GM12878 (cell line): ENCODE measurements at regions not wholly inside any gene's neighbourhood (a gene's known extent, or its start where the extent isn't known, plus 50 kb on each side); places are given as distances from the start of the nearest gene placed in this dataset.

ENCODE experiments used
- ATAC-seq: fragments of 200-7000 bp; cut with Tn5 transposase; 3 replicates; pipeline ENCODE4 v1.9.1; 2020; ENCODE audit warnings: mild to moderate bottlenecking, moderate library complexity
- BruUV-seq: library from RNA; stranded (reverse); fragments of 400-500 nt; replicated peaks from 2 replicates; lab custom pipeline; 2021; lab: Mats Ljungman, UMichigan
- CTCF ChIA-PET: fragments of 300-600 bp; sonication (Branson Sonifier 250); formaldehyde crosslinking; extraction: SDS; loops from one replicate; lab custom pipeline; 2021; ENCODE audit warnings: inconsistent platforms; lab: Yijun Ruan, JAX
- POLR2A ChIA-PET: fragments of 350-600 bp; formaldehyde crosslinking; extraction: SDS; loops from one replicate; lab custom pipeline; 2021; ENCODE audit warnings: inconsistent platforms; lab: Charles Lee
- RAD21 ChIA-PET: fragments of 300-600 bp; sonication (Branson Sonifier 250); formaldehyde crosslinking; loops from one replicate; lab custom pipeline; 2023; ENCODE audit warnings: antibody characterized with exemption; ENCODE audit not compliant: unreplicated experiment; lab: Charles Lee
- SMC1A ChIA-PET: fragments of 300-600 bp; sonication (Branson Sonifier 250); formaldehyde crosslinking; loops from one replicate; lab custom pipeline; 2023; ENCODE audit not compliant: unreplicated experiment, uncharacterized antibody; lab: Charles Lee
- DNase-seq: peaks from one replicate; pipeline ENCODE4 v3.0.0-alpha.2; 2011; ENCODE audit warnings: low read depth, low spot score
- FAIRE-seq: peaks from 3 replicates; lab custom pipeline; 2011; peaks lifted over from hg19 to GRCh38; lab: Jason Lieb, UNC
- H2AFZ ChIP-seq: 2 replicates; pipeline ENCODE4 v1.6.0; 2011; ENCODE audit warnings: low read depth, low read length, control low read depth; ENCODE audit not compliant: control insufficient read depth
- H3K27ac ChIP-seq: 2 replicates; pipeline ENCODE4 v1.5.1; 2011; ENCODE audit warnings: control low read depth; ENCODE audit not compliant: control insufficient read depth, insufficient read depth
- H3K27me3 ChIP-seq, 2 experiments: replicated peaks in 1 of 2; 2 replicates each; pipeline versions ENCODE4 v1.6.0 to v1.6.1; 2011; ENCODE audit warnings: low read length in 1 of 2; ENCODE audit not compliant: control insufficient read depth in 2 of 2, insufficient read depth in 2 of 2
- H3K36me3 ChIP-seq, 2 experiments: 2 replicates each; pipeline ENCODE4 v1.5.1; 2011; ENCODE audit warnings: low read length in 1 of 2; ENCODE audit not compliant: control insufficient read depth in 2 of 2, insufficient read depth in 2 of 2
- H3K4me1 ChIP-seq: 2 replicates; pipeline ENCODE4 v1.6.1; 2011; ENCODE audit warnings: mild to moderate bottlenecking, low read length, moderate library complexity, mixed read lengths; ENCODE audit not compliant: control insufficient read depth, insufficient read depth
- H3K4me2 ChIP-seq: 2 replicates; pipeline ENCODE4 v1.6.0; 2011; ENCODE audit warnings: control low read depth; ENCODE audit not compliant: control insufficient read depth, insufficient read depth
- H3K4me3 ChIP-seq: fragments of 200-600 bp; sonication (generic); 2 replicates; pipeline ENCODE4 v1.5.1; 2016
- H3K79me2 ChIP-seq: 2 replicates; pipeline ENCODE4 v1.6.0; 2011; ENCODE audit warnings: low read length; ENCODE audit not compliant: control insufficient read depth, insufficient read depth
- H3K9ac ChIP-seq: 2 replicates; pipeline ENCODE4 v1.8.0; 2011; ENCODE audit warnings: low read length, control low read depth, mixed read lengths; ENCODE audit not compliant: control insufficient read depth, insufficient read depth
- H3K9me3 ChIP-seq: replicated peaks from 3 replicates; pipeline ENCODE4 v1.5.1; 2011; ENCODE audit warnings: mild to moderate bottlenecking, low read length; ENCODE audit not compliant: control insufficient read depth, insufficient read depth
- H4K20me1 ChIP-seq: 2 replicates; pipeline ENCODE4 v1.6.0; 2011; ENCODE audit not compliant: control insufficient read depth, insufficient read depth
- ATF2 ChIP-seq: IDR thresholded peaks from 2 replicates; pipeline ENCODE4 v1.6.1; 2012; ENCODE audit warnings: low read length, inconsistent platforms
- IKZF1 ChIP-seq: fragments of 450-650 bp; conservative IDR thresholded peaks from 2 replicates; pipeline ENCODE4 v1.6.1; 2017; ENCODE audit warnings: antibody characterized with exemption, mild to moderate bottlenecking
- MXI1 ChIP-seq: fragments of 150-350 bp; IDR thresholded peaks from 2 replicates; pipeline ENCODE4 v1.6.1; 2011; ENCODE audit warnings: low read depth, mild to moderate bottlenecking, inconsistent platforms, low read length, improper control_type of control experiment
- PAX8 ChIP-seq: fragments of 450-650 bp; IDR thresholded peaks from 2 replicates; pipeline ENCODE4 v1.6.1; 2017; ENCODE audit warnings: mild to moderate bottlenecking, moderate library complexity
- POLR2AphosphoS2 ChIP-seq: IDR thresholded peaks from 2 replicates; pipeline ENCODE4 v1.6.1; 2011; ENCODE audit warnings: low read depth, mild to moderate bottlenecking, low read length, improper control_type of control experiment, moderate library complexity
- SMC3 ChIP-seq: IDR thresholded peaks from 2 replicates; pipeline ENCODE4 v1.6.1; 2011; ENCODE audit warnings: low read length, improper control_type of control experiment, borderline replicate concordance
- SRF ChIP-seq, 2 experiments: IDR thresholded peaks; 2 replicates each; pipeline ENCODE4 v1.6.1; 2011; ENCODE audit warnings: low read depth in 2 of 2, low read length in 2 of 2, mild to moderate bottlenecking in 1 of 2, moderate library complexity in 1 of 2
- TCF3 ChIP-seq: IDR thresholded peaks from 2 replicates; pipeline ENCODE4 v1.6.1; 2012; ENCODE audit warnings: low read depth, mild to moderate bottlenecking, low read length, borderline replicate concordance; ENCODE audit not compliant: insufficient read depth
- ZBTB40 ChIP-seq: fragments of 450-650 bp; IDR thresholded peaks from 2 replicates; pipeline ENCODE4 v1.6.1; 2016; ENCODE audit warnings: mild to moderate bottlenecking, moderate library complexity, borderline replicate concordance
- WGBS: methylation state at CpG from one replicate; pipeline ENCODE4 v1.1.6; 2016; ENCODE audit warnings: low lambda C conversion rate; ENCODE audit not compliant: insufficient replicate concordance, insufficient coverage; ENCODE audit errors: missing lambda C conversion rate; 5-methylcytosine and 5-hydroxymethylcytosine counted together
- in situ Hi-C: fragments of 300-500 bp; cut with MboI; formaldehyde crosslinking; loops from 9 replicates; pipeline ENCODE4 v1.14.3; 2018; ENCODE audit warnings: mixed read lengths
- intact Hi-C: fragments of 100-400 bp; cut with micrococcal nuclease; formaldehyde crosslinking; loops from one replicate; pipeline ENCODE4 v1.14.2; 2022; ENCODE audit not compliant: unreplicated experiment
- TF ChIP-seq, protein P1 (sequence below): fragments of 450-650 bp; IDR thresholded peaks from 2 replicates; pipeline ENCODE4 v1.6.1; 2016; ENCODE audit warnings: mild to moderate bottlenecking
- TF ChIP-seq, protein P2 (sequence below): IDR thresholded peaks from 2 replicates; pipeline ENCODE4 v1.6.1; 2011; ENCODE audit warnings: borderline replicate concordance, low read depth, mild to moderate bottlenecking, moderate library complexity, mixed read lengths, low read length; ENCODE audit not compliant: insufficient read depth; ENCODE audit errors: extremely low read length

DNA sequence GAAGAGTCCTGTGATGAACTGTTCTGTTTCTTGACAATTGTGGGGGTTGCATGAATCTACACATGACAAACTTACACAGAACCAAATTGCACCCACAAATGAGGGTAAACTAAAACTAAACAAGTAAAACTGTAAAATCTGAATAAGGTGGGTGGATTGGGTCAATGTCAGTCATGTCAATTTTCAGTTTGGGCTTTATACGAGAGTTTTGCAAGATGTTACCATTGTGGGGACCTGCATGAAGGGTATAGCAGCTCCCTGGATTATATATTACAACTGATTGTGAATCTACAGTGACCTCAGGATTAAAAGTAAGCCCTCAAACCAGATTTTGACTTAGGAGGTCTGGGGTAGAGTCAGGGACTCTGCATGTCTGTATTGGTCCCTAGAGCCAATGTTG is 101.5 kb upstream of the LHX5 start:
- no peak overlapping the region for H3K27ac ChIP-seq
- no peaks in the 10 kb centered on the region for H3K9me3 ChIP-seq
- in situ Hi-C loops (no loop called here), intact Hi-C loops (no loop called here)
- TF ChIP-seq POLR2AphosphoS2: no peak
- no peak for TF ChIP-seq MXI1
- TF ChIP-seq ATF2: no peak
- TF ChIP-seq SRF (IDR thresholded peaks at IDR 0.05; ENCODE audit: low read depth in 2 of 2, low read length in 2 of 2): no peak
- TF ChIP-seq, protein P1, sequence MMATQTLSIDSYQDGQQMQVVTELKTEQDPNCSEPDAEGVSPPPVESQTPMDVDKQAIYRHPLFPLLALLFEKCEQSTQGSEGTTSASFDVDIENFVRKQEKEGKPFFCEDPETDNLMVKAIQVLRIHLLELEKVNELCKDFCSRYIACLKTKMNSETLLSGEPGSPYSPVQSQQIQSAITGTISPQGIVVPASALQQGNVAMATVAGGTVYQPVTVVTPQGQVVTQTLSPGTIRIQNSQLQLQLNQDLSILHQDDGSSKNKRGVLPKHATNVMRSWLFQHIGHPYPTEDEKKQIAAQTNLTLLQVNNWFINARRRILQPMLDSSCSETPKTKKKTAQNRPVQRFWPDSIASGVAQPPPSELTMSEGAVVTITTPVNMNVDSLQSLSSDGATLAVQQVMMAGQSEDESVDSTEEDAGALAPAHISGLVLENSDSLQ: no peak
- TF ChIP-seq ZBTB40: no peak
- no peak for TF ChIP-seq IKZF1
- TF ChIP-seq SMC3: no peak
- no peak for TF ChIP-seq PAX8
- TF ChIP-seq, protein P2, sequence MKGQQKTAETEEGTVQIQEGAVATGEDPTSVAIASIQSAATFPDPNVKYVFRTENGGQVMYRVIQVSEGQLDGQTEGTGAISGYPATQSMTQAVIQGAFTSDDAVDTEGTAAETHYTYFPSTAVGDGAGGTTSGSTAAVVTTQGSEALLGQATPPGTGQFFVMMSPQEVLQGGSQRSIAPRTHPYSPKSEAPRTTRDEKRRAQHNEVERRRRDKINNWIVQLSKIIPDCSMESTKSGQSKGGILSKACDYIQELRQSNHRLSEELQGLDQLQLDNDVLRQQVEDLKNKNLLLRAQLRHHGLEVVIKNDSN: no peak
- TF ChIP-seq TCF3: no peak
- ChIA-PET RAD21 (no interaction called here), SMC1A (no interaction called here), POLR2A (no interaction called here), CTCF (no interaction called here)
- H3K4me1 ChIP-seq: no peaks in the 10 kb centered on the region
- H3K4me3 ChIP-seq: no peak overlapping the region
- H3K36me3 ChIP-seq: no peaks in the 10 kb centered on the region
- ATAC-seq: no peak
- no peaks in the 10 kb centered on the region; a peak in 1 of 4 replicates for H3K27me3 ChIP-seq
- DNase-seq: no peak
- no TSS peak for BruUV-seq
- 0% methylated on average over 1 of the region's 1 CpG for WGBS
- H3K79me2 ChIP-seq: no peaks in the 10 kb centered on the region
- no peak overlapping the region for H3K9ac ChIP-seq
- H2AFZ ChIP-seq: no peak overlapping the region
- FAIRE-seq: no peak
- H3K4me2 ChIP-seq: no peak overlapping the region
- H4K20me1 ChIP-seq: no peaks in the 10 kb centered on the region
